Cardiac septum (tissue), 1 donor: ENCODE measurements at regions not wholly inside any gene's neighbourhood (a gene's known extent, or its start where the extent isn't known, plus 50 kb on each side); places are given as distances from the start of the nearest gene placed in this dataset.

Experiments used
- DNase-seq: peaks from one replicate; pipeline ENCODE4 v3.0.0-alpha.2; 2020; ENCODE audit warnings: low spot score
- intact Hi-C: fragments of 100-400 bp; cut with DNase I; formaldehyde crosslinking; loops from one replicate; pipeline ENCODE4 v1.14.0; 2022
- donor health status: DM: no; HTN: no; CAD: no.

- intact Hi-C loops = no loop called here
- no peak for DNase-seq
These were observed 459.4 kb downstream of the FGF9 start for GRCh38 chr13:22130254-22130653.

GRCh38 chr13:22134261-22134660 is 463.4 kb downstream of the FGF9 start:
- intact Hi-C loops = no loop called here
- no peak for DNase-seq

GRCh38 chr13:22135446-22135845 is 464.6 kb downstream of the FGF9 start:
- no peak for DNase-seq
- intact Hi-C loops = no loop called here

GRCh38 chr13:22137361-22138050 is 466.6 kb downstream of the FGF9 start:
- intact Hi-C loops = no loop called here
- no peak for DNase-seq

GRCh38 chr13:22138947-22139346 is 468.1 kb downstream of the FGF9 start:
- intact Hi-C loops = no loop called here
- DNase-seq = no peak

- no peak for DNase-seq
- intact Hi-C loops = no loop called here
These were observed 470.8 kb downstream of the FGF9 start for GRCh38 chr13:22141716-22142115.

- DNase-seq = no peak
- intact Hi-C loops = no loop called here
These were observed 472.8 kb downstream of the FGF9 start for GRCh38 chr13:22143671-22144070.

GRCh38 chr13:22144806-22145205 is 473.9 kb downstream of the FGF9 start:
- DNase-seq = no peak
- intact Hi-C loops = no loop called here

GRCh38 chr13:22148187-22148586 is 477.3 kb downstream of the FGF9 start:
- DNase-seq = no peak
- intact Hi-C loops = no loop called here

- intact Hi-C loops = no loop called here
- DNase-seq = no peak
These were observed 481.9 kb downstream of the FGF9 start for GRCh38 chr13:22152751-22153150.

- no peak for DNase-seq
- intact Hi-C loops = no loop called here
These were observed 483.2 kb downstream of the FGF9 start for GRCh38 chr13:22154041-22154440.

- DNase-seq = no peak
- intact Hi-C loops = no loop called here
These were observed 491.0 kb downstream of the FGF9 start for GRCh38 chr13:22161871-22162270.

GRCh38 chr13:22162889-22163288 is 492.0 kb downstream of the FGF9 start:
- no peak for DNase-seq
- intact Hi-C loops = no loop called here

GRCh38 chr13:22168437-22169190 is 497.7 kb downstream of the FGF9 start:
- intact Hi-C loops = no loop called here
- no peak for DNase-seq

GRCh38 chr13:22169473-22169872 is 498.6 kb downstream of the FGF9 start:
- intact Hi-C loops = no loop called here
- no peak for DNase-seq

- intact Hi-C loops = no loop called here
These were observed 502.7 kb downstream of the FGF9 start for GRCh38 chr13:22173610-22174009.

GRCh38 chr13:22175241-22175640 is 504.4 kb downstream of the FGF9 start:
- no peak for DNase-seq
- intact Hi-C loops = no loop called here

More at GRCh38 chr13:22173610-22174009, 502.7 kb downstream of the FGF9 start:
- no peak for DNase-seq

GRCh38 chr13:22175815-22176214 is 504.9 kb downstream of the FGF9 start:
- no peak for DNase-seq
- intact Hi-C loops = no loop called here

- DNase-seq = no peak
- intact Hi-C loops = no loop called here
These were observed 506.2 kb downstream of the FGF9 start for GRCh38 chr13:22176968-22177520.

GRCh38 chr13:22178878-22179277 is 508.0 kb downstream of the FGF9 start:
- intact Hi-C loops = no loop called here
- no peak for DNase-seq

- intact Hi-C loops = no loop called here
- DNase-seq = no peak
These were observed 516.5 kb downstream of the FGF9 start for GRCh38 chr13:22187329-22187728.
